OCI-LY7 (cell line): ENCODE measurements at regions not wholly inside any gene's neighbourhood (a gene's known extent, or its start where the extent isn't known, plus 50 kb on each side); places are given as distances from the start of the nearest gene placed in this dataset.

Experiments used
- EZH2phosphoT487 ChIP-seq: fragments of 200-600 bp; sonication (generic); IDR thresholded peaks from 2 replicates; pipeline ENCODE4 v1.6.1; 2018; ENCODE audit warnings: low read depth, borderline replicate concordance, mild to moderate bottlenecking, mixed run types, antibody characterized with exemption, low read length, moderate library complexity, mixed read lengths
- TF ChIP-seq, protein P1 (sequence below): fragments of 200-600 bp; sonication (generic); conservative IDR thresholded peaks from 2 replicates; pipeline ENCODE4 v1.5.1; 2014; ENCODE audit warnings: mild to moderate bottlenecking, antibody characterized with exemption, low read length, moderate library complexity, mixed read lengths

DNA sequence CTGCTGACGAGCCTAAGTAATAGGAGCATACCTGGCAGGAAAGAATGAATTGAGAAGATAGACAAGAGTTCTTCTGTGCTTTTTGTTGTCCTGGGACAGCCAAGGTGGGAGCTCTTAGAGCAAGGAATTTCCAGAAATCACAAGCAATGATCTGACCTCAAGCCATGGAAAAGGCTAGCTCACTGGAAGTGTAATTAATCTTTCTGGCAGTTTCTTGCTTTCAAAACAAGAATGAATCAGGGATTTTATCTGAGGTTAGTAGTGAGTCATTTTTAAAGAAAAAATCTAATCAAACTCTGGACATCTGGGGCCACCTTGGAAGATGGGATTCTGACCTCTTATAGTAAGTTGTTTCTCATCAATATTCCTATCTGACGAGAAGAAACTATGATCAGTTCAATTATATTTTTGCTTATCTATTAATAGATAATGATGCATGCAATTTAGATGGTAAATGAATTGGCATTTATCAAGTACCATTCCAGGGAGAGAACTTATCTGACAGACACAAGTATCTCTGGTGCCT lies 98.0 kb downstream of the ADCYAP1 start:
- TF ChIP-seq, protein P1, sequence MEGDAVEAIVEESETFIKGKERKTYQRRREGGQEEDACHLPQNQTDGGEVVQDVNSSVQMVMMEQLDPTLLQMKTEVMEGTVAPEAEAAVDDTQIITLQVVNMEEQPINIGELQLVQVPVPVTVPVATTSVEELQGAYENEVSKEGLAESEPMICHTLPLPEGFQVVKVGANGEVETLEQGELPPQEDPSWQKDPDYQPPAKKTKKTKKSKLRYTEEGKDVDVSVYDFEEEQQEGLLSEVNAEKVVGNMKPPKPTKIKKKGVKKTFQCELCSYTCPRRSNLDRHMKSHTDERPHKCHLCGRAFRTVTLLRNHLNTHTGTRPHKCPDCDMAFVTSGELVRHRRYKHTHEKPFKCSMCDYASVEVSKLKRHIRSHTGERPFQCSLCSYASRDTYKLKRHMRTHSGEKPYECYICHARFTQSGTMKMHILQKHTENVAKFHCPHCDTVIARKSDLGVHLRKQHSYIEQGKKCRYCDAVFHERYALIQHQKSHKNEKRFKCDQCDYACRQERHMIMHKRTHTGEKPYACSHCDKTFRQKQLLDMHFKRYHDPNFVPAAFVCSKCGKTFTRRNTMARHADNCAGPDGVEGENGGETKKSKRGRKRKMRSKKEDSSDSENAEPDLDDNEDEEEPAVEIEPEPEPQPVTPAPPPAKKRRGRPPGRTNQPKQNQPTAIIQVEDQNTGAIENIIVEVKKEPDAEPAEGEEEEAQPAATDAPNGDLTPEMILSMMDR: no peak
- TF ChIP-seq EZH2phosphoT487: no peak
